ENCODE measurements at regions not wholly inside any gene's neighbourhood (a gene's known extent, or its start where the extent isn't known, plus 50 kb on each side); places are given as distances from the start of the nearest gene placed in this dataset.

DNA sequence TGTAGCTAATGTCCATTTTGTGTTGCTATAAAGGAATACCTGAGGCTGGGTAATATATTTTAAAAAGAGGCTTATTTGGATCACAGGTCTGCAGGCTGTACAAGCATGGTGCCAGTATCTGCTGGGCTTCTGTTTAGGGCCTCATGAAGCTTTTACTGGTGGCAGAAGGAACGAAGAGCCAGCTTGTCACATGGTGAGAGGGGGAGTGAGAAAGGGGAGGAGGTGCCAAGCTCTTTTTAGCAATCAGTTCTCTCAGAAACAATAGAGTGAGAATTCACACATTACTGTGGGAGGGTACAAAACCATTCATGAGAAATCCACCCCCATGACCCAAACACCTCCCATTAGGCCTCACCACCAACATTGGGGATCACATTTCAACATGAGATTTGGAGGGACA, 340.9 kb downstream of the RASEF start:
- Mint-ChIP-seq H3K36me3 (ENCODE audit: low read depth) (no peaks in the 10 kb centered on the region), H3K27ac (no peak overlapping the region), H3K4me3 (no peak overlapping the region), H3K4me1 (ENCODE audit: low read depth) (no peaks in the 10 kb centered on the region), H3K9me3 (peaks cover 8% of the 10 kb centered on the region), H3K27me3 (no peaks in the 10 kb centered on the region)

- no peaks in the 10 kb centered on the region for H3K4me1 Mint-ChIP-seq (ENCODE audit: low read depth)
- H3K27me3 Mint-ChIP-seq, result no peaks in the 10 kb centered on the region
- no peak overlapping the region for H3K27ac Mint-ChIP-seq
- H3K4me3 Mint-ChIP-seq, result no peak overlapping the region
- no peaks in the 10 kb centered on the region for H3K36me3 Mint-ChIP-seq (ENCODE audit: low read depth)
- H3K9me3 Mint-ChIP-seq, result peaks cover 8% of the 10 kb centered on the region
Measured at GRCh38 chr9:82722561-82722960, 340.4 kb downstream of the RASEF start.

- Mint-ChIP-seq H3K27ac (no peak overlapping the region), H3K4me3 (no peak overlapping the region), H3K36me3 (ENCODE audit: low read depth) (no peaks in the 10 kb centered on the region), H3K27me3 (no peaks in the 10 kb centered on the region), H3K9me3 (peaks cover 6% of the 10 kb centered on the region), H3K4me1 (ENCODE audit: low read depth) (no peaks in the 10 kb centered on the region)
Measured at GRCh38 chr9:82726424-82727276, 336.3 kb downstream of the RASEF start.

GRCh38 chr9:82729141-82729540, 333.8 kb downstream of the RASEF start:
- Mint-ChIP-seq H3K27me3 (no peaks in the 10 kb centered on the region), H3K4me3 (no peak overlapping the region), H3K9me3 (peaks cover 11% of the 10 kb centered on the region), H3K36me3 (ENCODE audit: low read depth) (no peaks in the 10 kb centered on the region), H3K4me1 (ENCODE audit: low read depth) (no peaks in the 10 kb centered on the region), H3K27ac (no peak overlapping the region)

- no peaks in the 10 kb centered on the region for H3K36me3 Mint-ChIP-seq (ENCODE audit: low read depth)
- H3K27ac Mint-ChIP-seq, result no peak overlapping the region
- peaks cover 11% of the 10 kb centered on the region for H3K9me3 Mint-ChIP-seq
- no peaks in the 10 kb centered on the region for H3K4me1 Mint-ChIP-seq (ENCODE audit: low read depth)
- no peaks in the 10 kb centered on the region for H3K27me3 Mint-ChIP-seq
- no peak overlapping the region for H3K4me3 Mint-ChIP-seq
Measured at GRCh38 chr9:82729991-82730589, 332.9 kb downstream of the RASEF start.

DNA sequence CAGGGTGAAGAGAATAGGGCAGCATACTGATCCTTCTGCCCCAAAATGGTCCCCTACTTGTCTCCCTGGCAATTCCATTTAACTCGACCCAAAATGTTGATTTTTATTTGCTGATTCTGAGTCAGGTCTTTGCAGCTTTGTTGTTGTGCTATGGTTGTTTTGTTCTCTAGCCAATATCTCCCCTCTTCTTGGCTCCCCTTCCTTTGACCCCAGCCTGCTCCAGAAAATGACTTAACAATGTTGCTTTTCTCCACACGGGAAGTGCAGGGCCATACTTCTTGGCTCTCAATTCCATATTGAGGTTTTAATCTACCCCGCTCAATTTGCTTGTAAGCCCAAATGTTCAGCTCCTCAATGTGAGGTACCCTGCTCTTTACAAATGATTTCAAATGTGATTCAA, 330.0 kb downstream of the RASEF start:
- H3K36me3 Mint-ChIP-seq (ENCODE audit: low read depth), result no peaks in the 10 kb centered on the region
- no peak overlapping the region for H3K27ac Mint-ChIP-seq
- H3K27me3 Mint-ChIP-seq, result no peaks in the 10 kb centered on the region
- no peaks in the 10 kb centered on the region for H3K4me1 Mint-ChIP-seq (ENCODE audit: low read depth)
- peaks cover 11% of the 10 kb centered on the region for H3K9me3 Mint-ChIP-seq
- H3K4me3 Mint-ChIP-seq, result no peak overlapping the region

DNA sequence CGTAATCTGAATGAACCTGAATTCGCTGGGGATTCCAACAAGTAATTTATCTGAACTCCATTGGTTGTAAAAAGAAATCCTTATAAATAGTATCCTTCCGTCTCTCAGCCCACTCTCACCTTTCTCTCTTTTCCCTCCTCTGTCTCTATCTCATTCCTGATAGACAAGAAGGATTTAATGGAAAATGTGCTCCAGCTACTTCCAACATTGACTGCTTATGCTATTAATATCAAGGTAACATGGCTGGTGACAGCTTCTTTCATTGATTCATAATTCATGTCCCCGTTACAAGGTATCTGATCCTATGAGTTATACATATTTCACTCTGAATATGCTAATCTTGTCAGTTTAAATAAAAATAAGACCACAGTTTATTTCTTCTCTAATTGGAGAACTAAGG, 326.8 kb downstream of the RASEF start:
- Mint-ChIP-seq H3K36me3 (ENCODE audit: low read depth) (no peaks in the 10 kb centered on the region), H3K9me3 (peaks cover 5% of the 10 kb centered on the region), H3K4me3 (no peak overlapping the region), H3K27me3 (no peaks in the 10 kb centered on the region), H3K27ac (no peak overlapping the region), H3K4me1 (ENCODE audit: low read depth) (no peaks in the 10 kb centered on the region)

DNA sequence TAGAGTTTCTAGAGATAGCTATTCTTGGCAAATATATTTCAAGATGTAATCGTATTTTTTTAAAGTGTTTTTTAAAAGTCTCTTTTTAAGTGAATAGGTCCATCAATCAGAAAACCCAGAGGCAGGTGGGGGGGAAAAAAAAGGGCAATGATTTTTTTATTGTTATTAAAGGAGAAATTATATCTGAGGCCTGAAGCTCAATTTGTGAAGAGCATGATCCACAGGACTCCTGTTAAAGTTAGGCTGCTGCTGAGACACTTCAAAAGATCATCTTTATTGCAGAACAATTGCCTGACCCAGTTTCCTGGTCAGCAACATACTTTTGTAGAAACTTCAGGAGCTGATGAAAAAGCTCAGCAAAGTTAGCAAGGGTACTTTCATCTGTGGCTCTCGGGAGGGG, 326.2 kb downstream of the RASEF start:
- H3K4me1 Mint-ChIP-seq (ENCODE audit: low read depth), result no peaks in the 10 kb centered on the region
- H3K9me3 Mint-ChIP-seq, result peaks cover 5% of the 10 kb centered on the region
- no peaks in the 10 kb centered on the region for H3K36me3 Mint-ChIP-seq (ENCODE audit: low read depth)
- H3K4me3 Mint-ChIP-seq, result no peak overlapping the region
- H3K27ac Mint-ChIP-seq, result no peak overlapping the region
- no peaks in the 10 kb centered on the region for H3K27me3 Mint-ChIP-seq

- H3K4me1 Mint-ChIP-seq (ENCODE audit: low read depth), result no peaks in the 10 kb centered on the region
- H3K9me3 Mint-ChIP-seq, result no peaks in the 10 kb centered on the region
Measured at GRCh38 chr9:82745919-82746318, 317.0 kb downstream of the RASEF start.

DNA sequence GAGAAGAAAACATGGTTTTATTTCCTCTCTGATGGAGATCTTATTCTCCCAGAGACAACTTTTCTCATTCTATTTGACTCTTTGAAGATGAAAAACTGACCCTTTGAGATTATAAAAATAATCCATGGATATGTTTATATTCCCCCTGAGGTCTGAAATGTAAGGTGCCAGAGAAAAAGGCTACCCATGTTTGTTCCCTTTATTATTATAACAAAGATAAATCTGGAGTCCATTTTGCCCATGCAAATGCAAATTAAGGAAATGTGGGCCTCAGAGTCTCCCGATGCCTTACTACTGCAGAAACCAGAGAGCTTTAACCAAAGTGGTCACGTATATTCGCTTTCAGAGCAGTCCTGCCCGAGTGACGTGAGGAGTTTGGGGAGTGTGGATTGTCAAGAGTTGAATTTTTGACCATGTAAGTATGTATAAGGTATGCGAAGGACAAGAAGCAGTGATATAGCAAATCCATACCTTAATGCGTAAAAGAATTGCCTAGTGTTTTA, 312.5 kb downstream of the RASEF start:
- H3K4me3 Mint-ChIP-seq, result no peak overlapping the region
- no peaks in the 10 kb centered on the region for H3K9me3 Mint-ChIP-seq
- no peaks in the 10 kb centered on the region for H3K27me3 Mint-ChIP-seq
- no peaks in the 10 kb centered on the region for H3K4me1 Mint-ChIP-seq (ENCODE audit: low read depth)
- no peak overlapping the region for H3K27ac Mint-ChIP-seq
- H3K36me3 Mint-ChIP-seq (ENCODE audit: low read depth), result no peaks in the 10 kb centered on the region

More at GRCh38 chr9:82745919-82746318, 317.0 kb downstream of the RASEF start:
- no peak overlapping the region for H3K4me3 Mint-ChIP-seq
- no peaks in the 10 kb centered on the region for H3K36me3 Mint-ChIP-seq (ENCODE audit: low read depth)
- no peaks in the 10 kb centered on the region for H3K27me3 Mint-ChIP-seq
- no peak overlapping the region for H3K27ac Mint-ChIP-seq

GRCh38 chr9:82757924-82758323, 305.0 kb downstream of the RASEF start:
- H3K4me3 Mint-ChIP-seq, result no peak overlapping the region
- H3K9me3 Mint-ChIP-seq, result no peaks in the 10 kb centered on the region
- H3K27ac Mint-ChIP-seq, result no peak overlapping the region
- H3K4me1 Mint-ChIP-seq (ENCODE audit: low read depth), result no peaks in the 10 kb centered on the region
- H3K27me3 Mint-ChIP-seq, result no peaks in the 10 kb centered on the region
- no peaks in the 10 kb centered on the region for H3K36me3 Mint-ChIP-seq (ENCODE audit: low read depth)

DNA sequence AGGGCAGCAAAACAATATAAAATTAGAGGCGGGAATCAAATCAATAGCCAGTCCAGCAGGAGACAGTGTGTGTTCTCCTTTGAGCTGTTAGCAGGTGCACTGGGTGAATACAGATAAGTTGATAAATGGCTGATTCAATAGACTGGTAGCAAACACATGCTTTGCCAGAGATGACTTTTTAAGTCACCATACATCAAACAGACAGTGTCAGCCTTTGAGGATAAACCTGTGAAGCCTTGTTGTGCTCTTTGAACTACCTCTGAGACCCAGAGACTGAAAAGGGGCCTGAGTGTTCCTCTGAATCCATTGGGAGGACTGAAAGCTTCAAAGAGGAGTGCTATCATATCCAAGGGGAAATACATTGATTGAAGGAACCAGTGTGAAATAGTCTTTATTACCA, 301.9 kb downstream of the RASEF start:
- Mint-ChIP-seq H3K4me1 (ENCODE audit: low read depth) (no peaks in the 10 kb centered on the region), H3K36me3 (ENCODE audit: low read depth) (no peaks in the 10 kb centered on the region), H3K27ac (no peak overlapping the region), H3K4me3 (no peak overlapping the region), H3K9me3 (no peaks in the 10 kb centered on the region), H3K27me3 (no peaks in the 10 kb centered on the region)

DNA sequence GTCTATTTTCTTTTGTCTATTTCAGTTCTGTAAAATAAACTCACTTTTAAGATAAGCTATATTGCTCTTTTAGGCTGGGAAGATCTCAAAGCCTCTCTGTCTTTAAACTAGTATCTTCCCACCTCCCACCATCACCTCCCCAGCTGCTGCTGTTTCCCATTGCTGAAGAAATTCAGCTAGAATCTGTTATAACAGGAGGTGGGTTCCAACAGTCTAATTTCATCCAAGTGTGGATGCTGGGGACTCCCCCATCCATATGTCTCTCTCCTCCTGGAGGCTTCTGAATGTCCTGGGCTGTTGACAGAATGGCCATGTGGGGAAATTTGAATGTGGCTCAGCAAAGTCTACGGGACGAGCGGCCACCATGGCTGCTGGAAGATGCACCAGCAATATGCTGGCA, 301.0 kb downstream of the RASEF start:
- Mint-ChIP-seq H3K4me1 (ENCODE audit: low read depth) (no peaks in the 10 kb centered on the region), H3K27me3 (no peaks in the 10 kb centered on the region), H3K9me3 (peaks cover 3% of the 10 kb centered on the region), H3K4me3 (no peak overlapping the region), H3K27ac (no peak overlapping the region), H3K36me3 (ENCODE audit: low read depth) (no peaks in the 10 kb centered on the region)

- H3K9me3 Mint-ChIP-seq, result peaks cover 5% of the 10 kb centered on the region
- no peaks in the 10 kb centered on the region for H3K4me1 Mint-ChIP-seq (ENCODE audit: low read depth)
- H3K36me3 Mint-ChIP-seq (ENCODE audit: low read depth), result no peaks in the 10 kb centered on the region
- no peak overlapping the region for H3K27ac Mint-ChIP-seq
- no peaks in the 10 kb centered on the region for H3K27me3 Mint-ChIP-seq
- H3K4me3 Mint-ChIP-seq, result no peak overlapping the region
Measured at GRCh38 chr9:82763656-82764055, 299.3 kb downstream of the RASEF start.

GRCh38 chr9:82764061-82764668, 298.8 kb downstream of the RASEF start:
- Mint-ChIP-seq H3K4me3 (no peak overlapping the region), H3K4me1 (ENCODE audit: low read depth) (no peaks in the 10 kb centered on the region), H3K9me3 (peaks cover 5% of the 10 kb centered on the region), H3K36me3 (ENCODE audit: low read depth) (no peaks in the 10 kb centered on the region), H3K27me3 (no peaks in the 10 kb centered on the region), H3K27ac (no peak overlapping the region)
